HEK293 (cell line): ENCODE measurements at regions not wholly inside any gene's neighbourhood (a gene's known extent, or its start where the extent isn't known, plus 50 kb on each side); places are given as distances from the start of the nearest gene placed in this dataset.

ENCODE experiments used
- CTCF ChIA-PET: fragments of 350-600 bp; formaldehyde crosslinking; extraction: SDS; loops from one replicate; lab custom pipeline; 2021; ENCODE audit warnings: antibody characterized with exemption; lab: Yijun Ruan, JAX
- POLR2A ChIA-PET: fragments of 300-600 bp; formaldehyde crosslinking; extraction: SDS; loops from one replicate; lab custom pipeline; 2020; ENCODE audit warnings: antibody characterized with exemption, inconsistent platforms; lab: Yijun Ruan, JAX
- H3K27ac ChIP-seq: fragments of 200-500 bp; sonication (Bioruptor generic); 2 replicates; pipeline ENCODE4 v1.5.1; 2014; ENCODE audit warnings: low read depth, low read length, control low read depth, inconsistent platforms; ENCODE audit errors: extremely low read depth
- H3K36me3 ChIP-seq, 2 experiments: fragments of 200-500 bp in 1 of 2; sonication (Bioruptor generic) in 1 of 2; 1 replicate in 1 of 2; 2 replicates in 1 of 2; pipeline ENCODE4 v1.5.1; 2014 to 2017; ENCODE audit warnings: inconsistent platforms in 2 of 2, low read length in 2 of 2; ENCODE audit not compliant: control insufficient read depth in 2 of 2, insufficient read depth in 1 of 2
- H3K4me1 ChIP-seq: fragments of 200-500 bp; sonication (Bioruptor generic); 2 replicates; pipeline ENCODE4 v1.5.1; 2014; ENCODE audit warnings: mild to moderate bottlenecking, low read length, inconsistent platforms; ENCODE audit not compliant: control insufficient read depth, insufficient read depth
- H3K4me3 ChIP-seq: 2 replicates; pipeline ENCODE4 v1.5.1; 2011; ENCODE audit warnings: low read depth, mild to moderate bottlenecking, control low read depth, low read length, moderate library complexity
- H3K9me3 ChIP-seq: fragments of 200-500 bp; sonication (Bioruptor generic); 2 replicates; pipeline ENCODE4 v1.5.1; 2014; ENCODE audit warnings: low read depth, low read length, inconsistent platforms; ENCODE audit not compliant: control insufficient read depth, insufficient read depth
- CTCF ChIP-seq: fragments of 450-650 bp; formaldehyde crosslinking; IDR thresholded peaks from 2 replicates; pipeline ENCODE4 v1.5.1; 2016; ENCODE audit warnings: missing biosample characterization, missing genetic modification characterization
- GLIS1 ChIP-seq: fragments of 450-650 bp; formaldehyde crosslinking; IDR thresholded peaks from 2 replicates; pipeline ENCODE4 v1.5.1; 2016; ENCODE audit warnings: missing biosample characterization, missing genetic modification characterization
- HOXD13 ChIP-seq: sonication (generic); formaldehyde crosslinking; IDR thresholded peaks from 2 replicates; pipeline ENCODE4 v1.8.0; 2022; ENCODE audit warnings: missing genetic modification reagents, borderline replicate concordance
- OSR2 ChIP-seq: fragments of 450-650 bp; formaldehyde crosslinking; IDR thresholded peaks from 2 replicates; pipeline ENCODE4 v1.5.1; 2016; ENCODE audit warnings: missing biosample characterization, missing genetic modification characterization
- REPIN1 ChIP-seq: fragments of 450-650 bp; formaldehyde crosslinking; IDR thresholded peaks from 2 replicates; pipeline ENCODE4 v1.5.1; 2017; ENCODE audit warnings: missing biosample characterization, missing genetic modification characterization, low read depth
- SALL2 ChIP-seq: fragments of 450-650 bp; formaldehyde crosslinking; IDR thresholded peaks from 2 replicates; pipeline ENCODE4 v1.5.0; 2017; ENCODE audit warnings: missing biosample characterization, mild to moderate bottlenecking, missing genetic modification characterization, borderline replicate concordance
- SETDB1 ChIP-seq: IDR thresholded peaks from one replicate; pipeline ENCODE4 v1.6.1; 2017; ENCODE audit warnings: mild to moderate bottlenecking, low read length, moderate library complexity, mixed read lengths; ENCODE audit not compliant: insufficient read length
- ZBTB21 ChIP-seq: fragments of 450-650 bp; formaldehyde crosslinking; IDR thresholded peaks from 2 replicates; pipeline ENCODE4 v1.5.1; 2017; ENCODE audit warnings: missing biosample characterization, missing genetic modification characterization
- ZIC2 ChIP-seq: fragments of 450-650 bp; formaldehyde crosslinking; IDR thresholded peaks from 2 replicates; pipeline ENCODE4 v1.5.1; 2016; ENCODE audit warnings: missing biosample characterization, missing genetic modification characterization
- ZNF114 ChIP-seq: fragments of 450-650 bp; formaldehyde crosslinking; IDR thresholded peaks from 2 replicates; pipeline ENCODE4 v1.5.0; 2017; ENCODE audit warnings: missing biosample characterization, missing genetic modification characterization
- ZNF155 ChIP-seq: fragments of 450-650 bp; formaldehyde crosslinking; IDR thresholded peaks from 2 replicates; pipeline ENCODE4 v1.5.1; 2016; ENCODE audit warnings: missing biosample characterization, missing genetic modification characterization
- ZNF157 ChIP-seq: fragments of 450-650 bp; formaldehyde crosslinking; IDR thresholded peaks from 2 replicates; pipeline ENCODE4 v1.5.1; 2016; ENCODE audit warnings: missing biosample characterization, missing genetic modification characterization
- ZNF16 ChIP-seq: fragments of 450-650 bp; formaldehyde crosslinking; IDR thresholded peaks from 2 replicates; pipeline ENCODE4 v1.5.1; 2016; ENCODE audit warnings: low read depth, missing biosample characterization, missing genetic modification characterization
- ZNF23 ChIP-seq: fragments of 450-650 bp; formaldehyde crosslinking; IDR thresholded peaks from 2 replicates; pipeline ENCODE4 v1.5.1; 2016; ENCODE audit warnings: missing biosample characterization, missing genetic modification characterization, borderline replicate concordance
- ZNF248 ChIP-seq: fragments of 450-650 bp; formaldehyde crosslinking; IDR thresholded peaks from 2 replicates; pipeline ENCODE4 v1.5.1; 2017; ENCODE audit warnings: missing biosample characterization, missing genetic modification characterization
- ZNF266 ChIP-seq: fragments of 450-650 bp; formaldehyde crosslinking; IDR thresholded peaks from 2 replicates; pipeline ENCODE4 v1.5.1; 2016; ENCODE audit warnings: missing biosample characterization, missing genetic modification characterization, low read depth
- ZNF341 ChIP-seq: fragments of 450-650 bp; formaldehyde crosslinking; IDR thresholded peaks from 2 replicates; pipeline ENCODE4; 2016; ENCODE audit warnings: low read depth, missing biosample characterization, missing genetic modification characterization
- ZNF362 ChIP-seq: fragments of 450-650 bp; formaldehyde crosslinking; IDR thresholded peaks from 2 replicates; pipeline ENCODE4 v1.5.1; 2016; ENCODE audit warnings: missing biosample characterization, missing genetic modification characterization
- ZNF391 ChIP-seq: fragments of 450-650 bp; formaldehyde crosslinking; IDR thresholded peaks from 2 replicates; pipeline ENCODE4 v1.5.1; 2016; ENCODE audit warnings: low read depth, missing biosample characterization, missing genetic modification characterization, borderline replicate concordance
- ZNF555 ChIP-seq: fragments of 450-650 bp; formaldehyde crosslinking; conservative IDR thresholded peaks from 2 replicates; pipeline ENCODE4 v1.5.1; 2017; ENCODE audit warnings: missing biosample characterization, mild to moderate bottlenecking, missing genetic modification characterization, inconsistent platforms
- ZNF747 ChIP-seq: fragments of 450-650 bp; formaldehyde crosslinking; IDR thresholded peaks from 2 replicates; pipeline ENCODE4 v1.5.1; 2016; ENCODE audit warnings: missing biosample characterization, missing genetic modification characterization
- ZSCAN23 ChIP-seq: fragments of 450-650 bp; formaldehyde crosslinking; IDR thresholded peaks from 2 replicates; pipeline ENCODE4 v1.5.1; 2016; ENCODE audit warnings: missing biosample characterization, missing genetic modification characterization
- TF ChIP-seq, protein P1 (sequence below): fragments of 450-650 bp; formaldehyde crosslinking; IDR thresholded peaks from 2 replicates; pipeline ENCODE4; 2016; ENCODE audit warnings: missing biosample characterization, missing genetic modification characterization
- TF ChIP-seq, protein P2 (sequence below): fragments of 450-650 bp; formaldehyde crosslinking; IDR thresholded peaks from 2 replicates; pipeline ENCODE4 v1.5.1; 2016; ENCODE audit warnings: missing biosample characterization, missing genetic modification characterization

- TF ChIP-seq ZNF157 (tag by site-specific recombination) (no peak), ZNF248 (tag by site-specific recombination) (no peak), HOXD13 (CRISPR knock-in tag) (no peak), ZSCAN23 (tag by site-specific recombination) (no peak), ZNF362 (tag by site-specific recombination) (no peak)
Observed at GRCh38 chr3:64308931-64309330, 83.7 kb upstream of the PRICKLE2 start (continued).

DNA sequence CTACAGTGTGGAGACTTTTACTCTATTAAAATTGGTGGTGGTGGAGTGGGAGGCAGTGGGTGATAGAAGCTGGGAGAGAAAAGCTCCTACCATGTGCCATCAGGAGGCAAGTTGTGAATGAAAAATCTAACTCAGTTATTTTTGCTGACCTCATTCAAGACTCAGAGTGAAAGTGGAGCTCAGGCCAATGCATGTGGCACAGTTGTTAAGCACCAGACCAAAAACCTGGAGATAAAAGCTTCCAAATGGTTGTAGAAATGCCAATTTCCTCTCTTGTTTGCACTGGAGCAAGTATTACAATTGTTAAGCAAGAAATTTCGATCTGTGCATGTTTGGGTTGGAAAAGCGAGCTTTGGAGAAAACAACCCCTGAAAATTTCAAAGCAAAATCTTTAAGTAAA lies 81.5 kb upstream of the PRICKLE2 start:
- TF ChIP-seq CTCF (tag by site-specific recombination) (no peak), ZBTB21 (tag by site-specific recombination) (no peak), ZNF341 (tag by site-specific recombination) (no peak)
- TF ChIP-seq, all 188 proteins: peak for 0
- Histone ChIP-seq H3K4me3 (no peak overlapping the region), H3K9me3 (no peaks in the 10 kb centered on the region), H3K27ac (no peak overlapping the region), H3K36me3 (no peaks in the 10 kb centered on the region), H3K4me1 (no peaks in the 10 kb centered on the region)
- ChIA-PET CTCF (interaction anchor here (0.8 kb wide), 1 partner anchor 75 kb away, joined by 3 read pairs; no protein-coding TSS in a partner anchor), POLR2A (no interaction called here)

DNA sequence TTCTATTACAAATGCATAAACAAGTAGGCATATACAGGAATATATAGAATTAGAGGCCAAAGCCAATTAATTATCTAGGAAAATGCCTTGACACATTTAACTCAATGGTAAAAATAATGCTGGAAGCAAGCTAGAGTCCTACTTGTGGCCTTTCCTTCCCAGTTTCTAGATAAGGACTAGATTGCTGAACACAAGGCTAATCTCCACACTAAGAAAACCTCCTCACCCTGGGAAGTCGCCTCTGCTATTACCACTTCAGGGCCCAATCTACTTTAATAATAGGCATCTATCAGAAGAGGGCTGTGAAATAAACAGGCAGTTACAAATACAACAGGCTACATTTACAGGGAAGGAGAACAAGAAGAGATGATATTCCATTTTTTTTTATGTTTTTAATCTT lies 80.5 kb upstream of the PRICKLE2 start:
- POLR2A ChIA-PET: no interaction called here
- no peak for TF ChIP-seq GLIS1 (tag by site-specific recombination)
- no peak for TF ChIP-seq REPIN1 (tag by site-specific recombination)
- no peak for TF ChIP-seq ZNF155 (tag by site-specific recombination)
- no peak for TF ChIP-seq SALL2
- TF ChIP-seq ZIC2: no peak
- no peak for TF ChIP-seq ZNF114 (tag by site-specific recombination)
- no peak for TF ChIP-seq ZNF16 (tag by site-specific recombination)
- no peak for TF ChIP-seq OSR2 (tag by site-specific recombination)
- TF ChIP-seq, protein P1, sequence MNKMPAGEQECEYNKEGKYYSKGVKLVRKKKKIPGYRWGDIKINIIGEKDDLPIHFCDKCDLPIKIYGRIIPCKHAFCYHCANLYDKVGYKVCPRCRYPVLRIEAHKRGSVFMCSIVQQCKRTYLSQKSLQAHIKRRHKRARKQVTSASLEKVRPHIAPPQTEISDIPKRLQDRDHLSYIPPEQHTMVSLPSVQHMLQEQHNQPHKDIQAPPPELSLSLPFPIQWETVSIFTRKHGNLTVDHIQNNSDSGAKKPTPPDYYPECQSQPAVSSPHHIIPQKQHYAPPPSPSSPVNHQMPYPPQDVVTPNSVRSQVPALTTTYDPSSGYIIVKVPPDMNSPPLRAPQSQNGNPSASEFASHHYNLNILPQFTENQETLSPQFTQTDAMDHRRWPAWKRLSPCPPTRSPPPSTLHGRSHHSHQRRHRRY (tag by site-specific recombination): no peak
- TF ChIP-seq, protein P2, sequence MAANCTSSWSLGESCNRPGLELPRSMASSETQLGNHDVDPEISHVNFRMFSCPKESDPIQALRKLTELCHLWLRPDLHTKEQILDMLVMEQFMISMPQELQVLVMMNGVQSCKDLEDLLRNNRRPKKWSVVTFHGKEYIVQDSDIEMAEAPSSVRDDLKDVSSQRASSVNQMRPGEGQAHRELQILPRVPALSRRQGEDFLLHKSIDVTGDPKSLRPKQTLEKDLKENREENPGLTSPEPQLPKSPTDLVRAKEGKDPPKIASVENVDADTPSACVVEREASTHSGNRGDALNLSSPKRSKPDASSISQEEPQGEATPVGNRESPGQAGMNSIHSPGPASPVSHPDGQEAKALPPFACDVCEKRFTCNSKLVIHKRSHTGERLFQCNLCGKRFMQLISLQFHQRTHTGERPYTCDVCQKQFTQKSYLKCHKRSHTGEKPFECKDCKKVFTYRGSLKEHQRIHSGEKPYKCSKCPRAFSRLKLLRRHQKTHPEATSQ: no peak
- TF ChIP-seq ZNF23: no peak
- TF ChIP-seq SETDB1: no peak
- TF ChIP-seq ZNF747 (tag by site-specific recombination): no peak
- no peak for TF ChIP-seq ZNF266 (tag by site-specific recombination)
- no peak for TF ChIP-seq ZNF391 (tag by site-specific recombination)
- no peak for TF ChIP-seq ZNF555
- CTCF ChIA-PET: interaction anchor here (0.6 kb wide), 1 partner anchor 553 kb away, joined by 3 read pairs; no protein-coding TSS in a partner anchor

More for the DNA sequence above, 80.5 kb upstream of the PRICKLE2 start:
- no peaks in the 10 kb centered on the region for H3K9me3 ChIP-seq
- no peaks in the 10 kb centered on the region for H3K36me3 ChIP-seq
- no peak overlapping the region for H3K27ac ChIP-seq
- H3K4me1 ChIP-seq: no peaks in the 10 kb centered on the region
- no peak overlapping the region for H3K4me3 ChIP-seq
